Superior temporal gyrus (tissue), 1 donor: ENCODE measurements at regions not wholly inside any gene's neighbourhood (a gene's known extent, or its start where the extent isn't known, plus 50 kb on each side); places are given as distances from the start of the nearest gene placed in this dataset.
A peak's percentile ranks its signal among the peaks of the same experiment; 100 is the strongest.
"Not testable (repeated sequence)": the region's sequence is repeated elsewhere in the genome, so short reads cannot be mapped to it uniquely, and the experiment has no call there.

Experiments
- DNase-seq: peaks from one replicate; pipeline ENCODE4 v3.0.0-alpha.2; 2016; ENCODE audit errors: extremely low spot score

DNA sequence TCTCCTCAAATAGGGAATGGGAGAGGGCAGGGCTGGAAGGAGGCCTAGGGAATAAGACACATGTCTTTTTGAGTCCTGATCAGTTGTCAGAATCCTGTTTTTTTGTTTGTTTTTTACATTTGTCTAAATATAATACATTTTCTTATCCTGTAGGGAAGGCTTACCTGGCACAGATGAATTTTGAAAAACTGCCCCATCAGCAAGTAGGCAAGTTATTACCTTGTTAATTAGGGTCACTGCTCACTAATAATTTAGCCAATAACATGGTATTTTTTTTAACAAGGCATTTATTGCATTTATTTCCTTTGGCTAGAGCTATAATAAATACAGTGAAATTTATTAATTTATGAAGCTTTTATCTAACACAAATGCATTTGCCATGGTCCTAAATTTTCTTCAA is 423.2 kb upstream of the ONECUT1 start:
- no peak for DNase-seq

DNA sequence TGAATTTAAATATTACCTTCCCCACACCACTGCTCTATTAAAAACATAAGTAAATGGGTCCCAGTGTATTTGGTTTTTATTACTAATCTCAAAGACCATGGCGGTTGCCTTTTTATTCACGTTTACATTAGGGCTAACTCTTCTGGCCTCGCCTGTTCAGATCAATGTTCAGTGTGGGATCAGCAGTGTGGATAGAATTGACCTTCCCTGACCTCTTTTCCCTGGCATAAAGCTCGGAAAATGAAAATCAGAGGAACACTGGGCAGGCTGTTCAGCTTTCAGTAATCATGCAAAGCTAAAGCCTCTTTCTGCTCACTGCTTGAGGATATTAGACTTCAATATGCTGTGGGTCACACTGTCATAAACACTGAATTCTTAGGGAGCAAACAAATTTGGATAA is 422.6 kb upstream of the ONECUT1 start:
- no peak for DNase-seq

DNA sequence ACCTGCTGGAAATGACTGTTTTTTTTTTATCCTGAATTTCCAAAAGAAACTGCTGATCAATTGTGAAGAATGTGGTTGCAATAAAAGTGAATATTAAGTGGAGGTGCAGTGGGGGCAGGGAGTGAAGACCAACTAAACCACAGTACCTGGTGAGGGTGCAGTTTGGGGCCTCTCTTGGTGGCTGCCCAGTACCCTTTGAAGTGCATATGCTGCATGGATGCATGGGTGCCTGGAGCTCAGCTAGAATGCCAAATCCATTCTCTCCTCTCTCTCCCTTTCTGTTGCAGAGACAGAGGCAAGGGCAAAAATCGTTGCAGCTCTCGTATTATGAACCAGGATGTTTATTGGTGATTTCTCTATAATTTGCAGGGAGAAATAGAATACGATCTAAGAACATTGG is 420.5 kb upstream of the ONECUT1 start:
- no peak for DNase-seq

DNA sequence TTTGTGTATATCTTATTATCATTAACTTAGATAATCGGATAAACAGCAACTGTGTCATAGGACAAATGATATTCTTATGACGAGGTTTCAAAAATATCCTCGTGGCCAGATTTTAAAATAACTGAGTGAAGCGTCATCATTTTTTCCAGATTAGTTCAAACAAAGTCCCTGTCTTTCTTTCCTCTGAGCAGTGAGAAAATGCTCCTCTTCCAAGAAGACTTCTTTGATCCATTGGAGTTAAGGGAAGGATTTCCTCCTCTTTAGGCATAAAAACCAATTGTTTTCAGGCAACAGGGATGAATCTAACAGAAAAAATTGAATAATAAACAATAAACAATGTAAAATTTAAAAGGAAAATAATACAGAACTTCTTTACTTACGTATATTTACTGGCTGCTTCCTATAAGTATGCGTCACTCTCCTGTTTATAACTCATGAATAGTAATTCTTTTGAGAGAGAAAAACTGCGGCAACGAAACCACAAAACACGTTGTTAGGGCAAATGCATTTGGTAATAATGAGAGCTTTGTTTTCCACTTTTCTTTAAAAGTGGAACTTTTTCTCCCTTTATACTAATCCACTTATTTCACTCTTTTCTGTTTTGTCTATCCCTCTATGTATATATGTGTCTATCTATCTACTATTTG is 419.4 kb upstream of the ONECUT1 start:
- DNase-seq, result no peak

DNA sequence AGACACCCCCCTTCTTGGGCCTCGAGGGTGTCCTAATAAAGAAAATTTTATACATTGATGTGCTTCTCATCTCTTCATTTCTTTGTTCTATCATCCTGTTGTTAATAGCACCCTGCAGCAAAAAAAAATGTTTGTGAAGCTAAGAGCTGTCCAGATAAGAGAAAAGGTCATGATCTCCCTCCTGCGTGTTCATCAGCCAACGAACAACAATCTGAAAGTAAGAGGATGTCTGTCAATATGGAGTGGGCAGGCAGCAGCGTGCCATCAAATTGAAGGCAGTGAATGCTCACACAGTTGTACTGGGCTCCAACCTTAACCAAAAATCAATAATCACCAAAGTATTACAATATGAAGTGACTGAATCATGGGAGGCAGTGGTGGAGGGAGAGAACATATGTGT is 418.6 kb upstream of the ONECUT1 start:
- no peak for DNase-seq

DNA sequence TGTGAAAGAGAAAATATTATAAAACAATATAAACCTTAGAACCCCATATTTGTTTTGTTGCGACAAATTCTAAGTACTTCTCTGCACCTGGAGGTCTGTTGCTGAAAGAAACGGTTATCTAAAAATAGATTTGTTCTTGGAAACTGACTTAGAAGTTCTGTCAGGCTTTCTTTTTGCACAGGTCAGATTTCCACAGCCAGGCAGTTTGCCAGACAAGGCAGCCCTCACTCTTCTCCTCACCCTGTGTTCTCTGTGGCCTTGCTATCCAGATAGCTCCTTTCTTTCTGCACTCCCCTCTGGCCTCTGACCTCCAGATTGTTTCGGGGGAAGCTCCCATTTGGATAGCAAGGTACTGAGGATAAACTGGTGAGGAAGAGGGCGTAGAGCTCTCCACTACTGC is 413.3 kb upstream of the ONECUT1 start:
- no peak for DNase-seq

DNA sequence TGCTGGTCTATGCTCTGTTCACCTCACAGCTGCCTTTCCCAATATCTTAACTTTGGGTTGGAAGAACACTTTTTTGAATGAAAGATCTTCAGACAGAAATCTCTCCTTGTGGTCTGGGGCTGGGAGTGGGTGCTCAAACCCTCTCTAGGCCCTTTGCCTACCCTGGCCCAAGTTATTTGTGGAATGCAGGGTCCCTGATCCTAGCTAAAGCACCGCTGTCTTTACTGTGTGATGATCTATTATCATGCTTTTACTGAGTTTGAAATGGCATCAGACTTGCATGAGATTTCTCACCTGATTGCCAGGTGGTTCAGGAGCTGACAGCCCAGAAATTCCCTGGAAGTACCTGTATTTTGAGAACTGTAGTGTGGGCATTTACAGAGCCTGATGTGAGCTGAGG is 412.7 kb upstream of the ONECUT1 start:
- no peak for DNase-seq

DNA sequence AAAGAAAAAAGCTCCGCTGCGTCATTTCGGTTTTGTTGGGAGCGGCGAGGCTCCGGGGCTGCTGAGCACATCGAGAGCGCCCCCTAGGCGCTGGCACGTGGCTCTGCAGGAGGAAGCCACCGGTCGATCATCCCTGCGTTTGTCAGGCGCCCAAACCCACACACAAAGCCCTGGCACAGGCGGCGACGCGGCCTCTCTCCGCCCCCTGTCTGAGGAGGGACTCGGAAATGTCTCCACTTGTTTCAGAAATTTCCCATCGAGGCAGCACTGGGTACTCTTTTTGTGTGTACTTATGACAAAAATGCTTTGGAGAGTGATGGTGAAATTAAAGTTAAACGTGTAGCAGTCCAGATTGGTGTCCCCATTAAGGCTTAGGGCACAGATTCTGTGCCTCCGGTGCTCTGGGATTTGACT is 407.3 kb upstream of the ONECUT1 start:
- peak; percentile 79 for DNase-seq

DNA sequence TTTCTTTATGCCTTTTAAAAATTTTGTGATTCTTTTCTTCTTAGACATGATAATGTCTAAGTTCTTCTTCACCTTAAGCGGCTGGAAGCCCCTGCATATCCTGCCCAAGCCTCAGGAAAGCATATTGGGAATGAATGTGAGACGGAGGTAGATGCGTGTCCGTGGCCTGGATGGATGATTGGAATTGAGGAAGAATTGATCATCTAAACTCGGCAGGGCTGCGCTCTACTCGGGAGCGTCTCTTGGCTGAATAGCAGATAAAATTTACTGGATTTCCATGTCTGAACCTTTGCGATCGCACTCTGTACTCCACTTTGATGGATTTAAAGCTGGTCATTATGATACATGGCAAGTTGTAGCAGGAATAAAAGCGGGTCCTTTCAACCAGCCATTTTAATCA is 406.7 kb upstream of the ONECUT1 start:
- no peak for DNase-seq

DNA sequence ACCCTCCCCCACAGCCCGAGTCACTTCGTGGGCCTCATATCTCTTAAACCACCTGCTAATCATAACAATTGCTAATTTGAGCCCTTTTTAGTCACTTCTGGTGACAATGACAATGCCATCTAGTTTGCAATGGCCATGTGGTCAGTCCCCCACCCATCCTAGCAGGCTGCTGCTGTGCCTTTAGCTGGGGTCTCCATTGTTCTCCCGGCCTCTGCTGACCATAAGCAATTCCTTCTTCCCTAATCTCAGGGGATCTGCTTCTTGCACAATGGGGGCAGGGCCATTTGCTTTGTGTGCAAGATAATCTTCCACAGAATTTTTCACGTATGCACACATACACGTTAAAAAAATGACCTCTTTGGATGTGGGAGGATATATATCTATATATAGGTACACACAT is 406.1 kb upstream of the ONECUT1 start:
- no peak for DNase-seq

DNA sequence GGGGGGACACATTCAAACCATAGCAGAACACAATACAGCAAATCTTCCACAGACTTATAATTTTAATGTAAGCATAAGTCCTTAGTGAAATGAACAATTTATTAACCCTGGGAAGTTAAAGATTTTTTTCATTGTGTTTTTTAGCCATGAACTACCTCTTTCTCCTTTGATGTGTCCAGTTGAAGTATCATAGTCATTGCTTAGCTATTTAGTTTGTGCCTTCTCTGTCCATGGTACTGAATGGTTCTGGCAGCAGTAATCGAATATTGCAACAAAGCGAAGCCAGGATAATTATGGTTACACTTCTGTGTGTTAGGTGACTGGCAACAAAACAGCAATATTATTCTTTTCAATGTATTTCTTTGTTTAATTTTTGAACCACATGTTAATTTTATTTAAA is 403.0 kb upstream of the ONECUT1 start:
- DNase-seq, result no peak

DNA sequence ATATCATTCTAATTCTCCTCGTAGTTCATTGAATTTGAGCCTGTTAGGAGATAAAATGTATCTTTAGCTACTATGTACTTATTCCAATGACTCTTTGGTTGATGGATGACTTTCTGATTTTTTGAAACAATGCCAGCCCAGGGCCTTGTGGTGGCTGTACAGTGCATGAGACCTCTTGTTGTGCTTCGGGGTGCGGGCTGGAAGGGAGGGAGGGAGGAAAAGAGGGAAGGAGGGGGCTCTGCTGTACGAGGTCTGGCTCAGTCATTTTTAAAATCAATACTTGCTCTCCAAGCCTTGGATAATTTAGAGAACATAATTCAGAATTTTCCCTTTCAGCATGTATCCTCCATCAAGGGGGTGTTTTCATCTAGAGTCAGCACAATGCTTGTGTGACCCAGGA is 399.7 kb upstream of the ONECUT1 start:
- no peak for DNase-seq

DNA sequence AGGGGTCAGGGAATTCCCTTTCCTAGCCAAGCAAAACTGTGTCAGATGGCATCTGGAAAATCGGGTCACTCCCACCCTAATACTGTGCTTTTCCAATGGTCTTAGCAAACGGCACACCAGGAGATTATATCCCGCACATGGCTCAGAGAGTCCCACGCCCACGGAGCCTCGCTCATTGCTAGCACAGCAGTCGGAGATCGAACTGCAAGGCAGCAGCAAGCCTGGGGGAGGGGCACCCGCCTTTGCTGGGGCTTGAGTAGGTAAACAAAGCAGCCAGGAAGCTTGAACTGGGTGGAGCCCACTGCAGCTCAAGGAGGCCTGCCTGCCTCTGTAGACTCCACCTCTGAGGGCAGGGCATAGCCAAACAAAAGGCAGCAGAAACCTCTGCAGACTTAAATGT is 393.3 kb upstream of the ONECUT1 start:
- DNase-seq, result not testable (repeated sequence)

DNA sequence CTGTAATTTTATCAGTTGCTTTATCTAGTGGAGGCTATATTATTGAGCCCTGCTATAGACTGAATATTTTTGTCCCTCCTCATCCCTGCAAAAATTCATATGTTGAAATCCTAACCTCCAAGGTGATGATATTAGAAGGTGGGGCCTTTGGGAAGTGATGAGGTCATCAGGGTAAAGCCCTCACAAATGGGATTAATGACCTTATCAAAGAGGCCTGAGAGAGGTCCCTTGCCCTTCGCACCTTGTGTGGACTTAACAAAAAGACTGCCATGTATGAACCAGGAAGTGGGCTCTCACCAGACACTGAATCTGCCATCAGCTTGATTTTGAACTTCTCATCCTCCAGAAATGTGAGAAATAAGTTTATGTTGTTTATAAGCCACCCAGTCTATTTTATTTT is 381.4 kb upstream of the ONECUT1 start:
- no peak for DNase-seq

DNA sequence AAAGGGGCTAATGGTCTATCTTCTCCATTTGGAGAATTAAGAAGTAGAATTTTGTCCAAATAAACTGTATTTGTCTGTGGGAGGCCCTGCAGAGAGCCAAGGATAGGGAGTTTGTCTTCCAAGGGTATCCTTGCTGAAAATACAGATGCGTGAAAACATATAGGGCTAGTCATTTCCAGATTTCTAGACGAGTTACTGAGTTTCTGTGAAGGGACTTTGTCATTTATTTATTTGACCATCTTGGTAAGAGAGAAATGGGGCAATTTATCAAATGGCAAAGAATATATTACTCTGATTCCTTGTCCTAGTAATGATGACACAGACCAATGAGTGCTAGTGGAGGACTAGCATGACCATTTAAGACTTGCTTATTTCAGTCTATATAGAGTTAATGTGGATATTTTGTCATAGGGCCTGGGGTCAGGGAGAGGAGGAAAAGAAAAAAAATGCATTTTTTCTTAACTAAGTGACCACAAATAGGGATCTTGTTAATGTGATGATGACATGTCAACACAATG is 376.6 kb upstream of the ONECUT1 start:
- no peak for DNase-seq

DNA sequence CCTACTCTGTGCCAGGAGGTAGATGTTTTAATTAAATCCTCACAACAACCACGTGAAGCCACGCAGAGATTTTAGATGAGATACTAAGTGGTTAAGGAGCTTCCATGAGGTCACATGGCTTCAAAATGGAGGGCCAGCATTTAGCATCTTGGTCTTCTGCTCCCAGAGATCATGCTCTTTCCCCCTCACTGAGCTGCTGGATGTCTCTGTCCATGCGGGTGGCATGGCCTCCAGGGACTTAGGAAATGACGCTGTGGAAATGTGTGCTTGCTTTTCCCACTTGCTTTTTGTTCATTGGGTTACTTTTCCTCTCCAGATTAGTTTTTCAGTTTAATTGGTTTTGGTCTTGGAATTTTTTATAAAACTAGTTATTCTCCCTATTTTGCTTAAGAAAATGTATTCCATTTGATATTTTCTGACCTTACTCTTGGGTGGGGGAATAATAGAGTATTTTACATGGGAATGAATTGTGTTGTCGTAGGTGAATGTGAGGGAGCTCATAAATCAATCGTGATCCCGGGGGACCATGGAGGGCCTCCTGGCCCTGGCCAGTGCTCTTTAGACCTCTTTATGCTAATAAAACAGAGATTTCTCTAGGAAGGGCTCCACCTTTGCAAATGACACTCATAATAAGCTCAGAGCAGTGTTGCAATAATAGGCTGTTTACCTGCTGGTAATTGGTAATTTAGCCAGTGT is 376.0 kb upstream of the ONECUT1 start:
- DNase-seq, result no peak

DNA sequence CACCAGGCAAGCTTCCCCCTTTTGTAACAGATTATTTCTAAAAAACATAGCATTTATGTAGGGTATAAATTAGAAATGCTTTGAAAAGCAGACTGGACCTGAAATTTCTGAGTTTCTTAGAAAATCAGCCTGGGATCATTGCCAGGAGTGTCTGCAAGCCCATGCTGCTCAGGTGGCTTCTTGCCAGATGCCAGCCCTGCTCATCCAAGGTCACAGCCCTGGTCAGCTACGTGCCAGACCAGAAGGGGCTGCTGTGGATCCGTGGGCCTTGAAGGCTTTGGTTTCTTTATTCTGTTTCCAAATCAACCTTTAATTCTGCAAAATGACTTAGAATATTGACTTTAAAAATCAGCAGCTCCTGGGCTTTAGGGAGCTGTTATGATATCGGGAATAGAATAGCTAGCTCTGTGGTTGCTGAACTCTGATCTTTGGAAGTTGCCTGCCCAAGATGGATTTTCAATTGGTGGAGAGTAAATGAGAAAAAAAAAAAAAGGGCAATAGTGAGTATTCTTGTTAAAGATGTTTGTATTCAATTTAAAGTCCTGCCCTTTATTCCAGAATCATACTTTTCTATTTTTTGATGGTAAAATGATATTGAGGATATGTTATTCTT is 370.1 kb upstream of the ONECUT1 start:
- no peak for DNase-seq

DNA sequence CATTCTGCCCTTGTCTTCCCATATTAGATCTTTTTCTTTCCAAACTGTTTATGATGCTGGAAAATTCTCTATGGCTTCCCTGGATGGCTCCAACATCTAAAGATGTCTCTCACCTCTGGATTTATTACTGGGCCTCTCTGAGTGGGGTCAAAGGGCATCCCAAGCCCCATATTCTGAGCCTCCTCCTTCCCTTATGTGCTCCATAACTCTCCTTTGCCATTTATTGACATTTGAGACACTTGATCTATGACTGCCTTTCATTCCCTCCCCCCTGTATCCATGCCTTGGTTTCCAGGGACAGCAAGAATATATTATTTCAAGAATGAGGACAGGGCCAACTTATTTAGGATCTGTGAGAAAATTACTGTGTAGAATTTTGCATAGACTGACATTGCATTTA is 369.3 kb upstream of the ONECUT1 start:
- DNase-seq, result no peak

DNA sequence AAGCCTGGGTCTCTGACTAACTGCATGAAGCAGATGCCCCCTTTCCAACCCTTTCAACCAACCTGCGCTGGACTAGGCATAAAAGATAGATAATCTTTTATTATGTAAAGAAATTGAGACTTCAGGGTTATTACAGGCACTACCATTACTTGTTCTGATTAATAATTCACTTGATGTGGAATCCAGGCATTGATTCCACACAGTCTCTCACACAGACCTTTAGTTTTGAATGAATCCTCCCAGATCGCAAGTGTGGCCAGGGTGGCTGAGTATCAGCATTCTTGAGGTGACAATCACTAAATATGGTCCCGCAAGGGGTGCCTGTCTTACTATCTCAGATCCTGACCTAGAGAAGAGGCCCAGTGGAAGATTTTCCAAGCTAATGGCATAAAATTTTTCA is 368.9 kb upstream of the ONECUT1 start:
- no peak for DNase-seq

DNA sequence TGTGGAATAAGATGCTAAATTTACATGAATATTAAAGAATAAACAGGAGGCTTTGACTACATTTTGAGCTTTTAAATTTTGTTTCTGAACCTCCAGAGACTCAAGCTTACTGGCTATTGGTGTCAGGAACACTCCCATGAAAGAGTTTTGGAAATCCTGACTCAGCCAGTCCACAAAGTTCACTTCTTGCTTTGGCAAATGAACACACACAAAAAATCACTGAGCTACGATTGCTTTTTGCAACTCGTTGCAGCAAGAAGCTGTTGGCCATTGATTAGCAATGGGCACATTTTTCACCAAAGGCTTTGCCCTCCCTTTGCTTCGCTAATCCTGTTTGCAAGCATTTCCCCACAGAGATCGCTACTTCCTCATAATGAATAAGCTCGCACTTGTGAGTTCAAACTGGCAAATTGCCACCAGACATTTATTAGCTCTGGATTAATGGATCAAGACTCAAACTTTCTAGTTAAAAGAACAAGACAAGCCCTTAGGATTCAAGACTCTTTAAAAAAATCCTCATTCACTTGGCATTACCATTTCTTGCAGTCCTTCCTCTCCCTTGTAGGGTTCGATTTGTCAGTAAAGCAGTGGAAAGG is 343.2 kb upstream of the ONECUT1 start:
- DNase-seq, result no peak

DNA sequence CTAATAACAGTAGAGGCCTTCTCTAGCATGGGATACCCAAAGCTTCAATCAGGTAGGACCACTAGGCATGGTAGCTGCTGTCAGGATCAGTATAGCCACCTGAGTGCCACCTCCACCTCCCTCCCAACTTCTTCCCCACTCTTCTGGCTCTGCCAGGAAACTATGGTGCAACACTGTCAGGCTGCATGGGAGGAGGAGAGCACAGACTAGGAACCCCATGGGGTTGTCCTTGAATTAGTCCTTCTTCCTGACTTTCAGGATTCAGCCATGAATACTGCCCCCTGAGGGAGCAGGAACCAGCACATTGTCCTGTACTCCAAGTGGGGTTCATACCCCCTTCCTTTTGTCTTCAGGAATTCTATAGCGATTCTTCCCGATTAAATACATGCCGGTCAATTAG is 340.8 kb upstream of the ONECUT1 start:
- DNase-seq, result no peak

DNA sequence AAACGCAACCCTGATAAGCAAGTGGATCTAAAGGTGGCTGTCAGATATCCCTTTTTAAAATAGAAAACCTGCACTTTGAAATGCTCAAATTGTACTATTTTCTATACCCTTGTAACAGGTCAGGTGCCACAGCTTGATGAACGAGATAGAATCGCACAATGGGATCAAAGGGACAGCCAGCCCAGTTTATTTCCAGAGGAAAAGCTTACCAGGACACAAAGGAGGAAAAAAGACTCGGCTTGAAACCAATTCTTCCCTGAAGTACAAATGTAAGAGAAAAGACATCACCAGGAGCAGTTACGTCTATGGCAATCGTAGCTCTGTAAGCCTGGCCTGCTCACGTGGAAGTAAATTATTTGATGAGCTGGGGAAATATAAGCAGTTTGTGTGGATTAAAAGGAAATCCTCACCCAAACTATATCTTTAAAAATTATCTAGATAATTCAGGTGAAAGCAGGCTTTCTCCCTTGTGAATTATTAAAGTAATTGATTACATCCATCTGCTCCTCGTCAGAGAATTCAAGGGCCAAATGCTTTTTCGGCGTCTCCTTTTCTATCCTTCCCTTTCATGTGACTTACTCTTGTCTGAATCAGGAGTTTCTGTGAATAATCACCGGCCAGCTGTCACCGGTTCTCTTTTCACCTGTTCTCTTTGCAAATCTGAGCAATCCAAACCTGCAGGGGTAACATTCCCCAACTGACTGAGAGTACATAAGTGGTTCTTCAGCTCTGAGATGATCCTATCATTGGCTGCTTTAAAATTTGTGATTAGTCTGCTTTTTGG is 339.2 kb upstream of the ONECUT1 start:
- no peak for DNase-seq
